ENCODE measurements at regions not wholly inside any gene's neighbourhood (a gene's known extent, or its start where the extent isn't known, plus 50 kb on each side); places are given as distances from the start of the nearest gene placed in this dataset.

DNA sequence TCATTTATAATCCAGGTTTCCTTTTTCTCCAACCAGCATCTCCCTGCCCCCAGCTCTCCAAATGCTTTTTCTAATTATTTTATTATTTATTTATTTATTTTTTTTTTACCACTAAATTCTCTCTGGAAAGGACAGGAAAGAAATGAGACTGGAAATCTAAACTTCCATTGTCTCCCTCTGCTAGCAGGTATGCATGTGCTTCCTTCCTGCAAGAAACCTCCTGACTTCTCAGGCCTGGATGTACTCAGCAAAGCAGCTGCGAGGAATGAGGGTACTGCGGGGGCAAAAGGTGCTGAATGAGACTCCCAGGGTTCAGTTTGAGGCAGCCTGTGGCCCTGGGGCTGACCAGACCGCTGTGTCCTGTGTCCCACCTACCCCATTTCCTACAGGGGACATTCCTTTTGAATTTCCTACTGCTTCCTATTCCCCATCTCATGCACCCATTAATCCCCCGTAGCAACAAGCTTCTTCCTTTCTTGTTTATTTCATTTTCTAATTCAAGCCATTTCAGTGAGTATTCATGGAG lies 324.6 kb upstream of the IGFBP3 start:
- no peak for TF ChIP-seq SP1 (CRISPR knock-in tag; conservative IDR thresholded peaks at IDR 0.05)
- TF ChIP-seq, protein P1, sequence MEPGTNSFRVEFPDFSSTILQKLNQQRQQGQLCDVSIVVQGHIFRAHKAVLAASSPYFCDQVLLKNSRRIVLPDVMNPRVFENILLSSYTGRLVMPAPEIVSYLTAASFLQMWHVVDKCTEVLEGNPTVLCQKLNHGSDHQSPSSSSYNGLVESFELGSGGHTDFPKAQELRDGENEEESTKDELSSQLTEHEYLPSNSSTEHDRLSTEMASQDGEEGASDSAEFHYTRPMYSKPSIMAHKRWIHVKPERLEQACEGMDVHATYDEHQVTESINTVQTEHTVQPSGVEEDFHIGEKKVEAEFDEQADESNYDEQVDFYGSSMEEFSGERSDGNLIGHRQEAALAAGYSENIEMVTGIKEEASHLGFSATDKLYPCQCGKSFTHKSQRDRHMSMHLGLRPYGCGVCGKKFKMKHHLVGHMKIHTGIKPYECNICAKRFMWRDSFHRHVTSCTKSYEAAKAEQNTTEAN (CRISPR knock-in tag; IDR thresholded peaks at IDR 0.05) = no peak
- TF ChIP-seq, protein P2, sequence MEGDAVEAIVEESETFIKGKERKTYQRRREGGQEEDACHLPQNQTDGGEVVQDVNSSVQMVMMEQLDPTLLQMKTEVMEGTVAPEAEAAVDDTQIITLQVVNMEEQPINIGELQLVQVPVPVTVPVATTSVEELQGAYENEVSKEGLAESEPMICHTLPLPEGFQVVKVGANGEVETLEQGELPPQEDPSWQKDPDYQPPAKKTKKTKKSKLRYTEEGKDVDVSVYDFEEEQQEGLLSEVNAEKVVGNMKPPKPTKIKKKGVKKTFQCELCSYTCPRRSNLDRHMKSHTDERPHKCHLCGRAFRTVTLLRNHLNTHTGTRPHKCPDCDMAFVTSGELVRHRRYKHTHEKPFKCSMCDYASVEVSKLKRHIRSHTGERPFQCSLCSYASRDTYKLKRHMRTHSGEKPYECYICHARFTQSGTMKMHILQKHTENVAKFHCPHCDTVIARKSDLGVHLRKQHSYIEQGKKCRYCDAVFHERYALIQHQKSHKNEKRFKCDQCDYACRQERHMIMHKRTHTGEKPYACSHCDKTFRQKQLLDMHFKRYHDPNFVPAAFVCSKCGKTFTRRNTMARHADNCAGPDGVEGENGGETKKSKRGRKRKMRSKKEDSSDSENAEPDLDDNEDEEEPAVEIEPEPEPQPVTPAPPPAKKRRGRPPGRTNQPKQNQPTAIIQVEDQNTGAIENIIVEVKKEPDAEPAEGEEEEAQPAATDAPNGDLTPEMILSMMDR (IDR thresholded peaks at IDR 0.05) = no peak
- TF ChIP-seq, protein P3, sequence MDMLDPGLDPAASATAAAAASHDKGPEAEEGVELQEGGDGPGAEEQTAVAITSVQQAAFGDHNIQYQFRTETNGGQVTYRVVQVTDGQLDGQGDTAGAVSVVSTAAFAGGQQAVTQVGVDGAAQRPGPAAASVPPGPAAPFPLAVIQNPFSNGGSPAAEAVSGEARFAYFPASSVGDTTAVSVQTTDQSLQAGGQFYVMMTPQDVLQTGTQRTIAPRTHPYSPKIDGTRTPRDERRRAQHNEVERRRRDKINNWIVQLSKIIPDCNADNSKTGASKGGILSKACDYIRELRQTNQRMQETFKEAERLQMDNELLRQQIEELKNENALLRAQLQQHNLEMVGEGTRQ (CRISPR knock-in tag; IDR thresholded peaks at IDR 0.05) = no peak
- TF ChIP-seq, protein P4, sequence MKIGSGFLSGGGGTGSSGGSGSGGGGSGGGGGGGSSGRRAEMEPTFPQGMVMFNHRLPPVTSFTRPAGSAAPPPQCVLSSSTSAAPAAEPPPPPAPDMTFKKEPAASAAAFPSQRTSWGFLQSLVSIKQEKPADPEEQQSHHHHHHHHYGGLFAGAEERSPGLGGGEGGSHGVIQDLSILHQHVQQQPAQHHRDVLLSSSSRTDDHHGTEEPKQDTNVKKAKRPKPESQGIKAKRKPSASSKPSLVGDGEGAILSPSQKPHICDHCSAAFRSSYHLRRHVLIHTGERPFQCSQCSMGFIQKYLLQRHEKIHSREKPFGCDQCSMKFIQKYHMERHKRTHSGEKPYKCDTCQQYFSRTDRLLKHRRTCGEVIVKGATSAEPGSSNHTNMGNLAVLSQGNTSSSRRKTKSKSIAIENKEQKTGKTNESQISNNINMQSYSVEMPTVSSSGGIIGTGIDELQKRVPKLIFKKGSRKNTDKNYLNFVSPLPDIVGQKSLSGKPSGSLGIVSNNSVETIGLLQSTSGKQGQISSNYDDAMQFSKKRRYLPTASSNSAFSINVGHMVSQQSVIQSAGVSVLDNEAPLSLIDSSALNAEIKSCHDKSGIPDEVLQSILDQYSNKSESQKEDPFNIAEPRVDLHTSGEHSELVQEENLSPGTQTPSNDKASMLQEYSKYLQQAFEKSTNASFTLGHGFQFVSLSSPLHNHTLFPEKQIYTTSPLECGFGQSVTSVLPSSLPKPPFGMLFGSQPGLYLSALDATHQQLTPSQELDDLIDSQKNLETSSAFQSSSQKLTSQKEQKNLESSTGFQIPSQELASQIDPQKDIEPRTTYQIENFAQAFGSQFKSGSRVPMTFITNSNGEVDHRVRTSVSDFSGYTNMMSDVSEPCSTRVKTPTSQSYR (CRISPR knock-in tag; IDR thresholded peaks at IDR 0.05) = no peak
- no peak for TF ChIP-seq MXD4 (CRISPR knock-in tag; IDR thresholded peaks at IDR 0.05; ENCODE audit: borderline replicate concordance)
- TF ChIP-seq CBFB (CRISPR knock-in tag; IDR thresholded peaks at IDR 0.05; ENCODE audit: low read depth) = no peak
- TF ChIP-seq, protein P5, sequence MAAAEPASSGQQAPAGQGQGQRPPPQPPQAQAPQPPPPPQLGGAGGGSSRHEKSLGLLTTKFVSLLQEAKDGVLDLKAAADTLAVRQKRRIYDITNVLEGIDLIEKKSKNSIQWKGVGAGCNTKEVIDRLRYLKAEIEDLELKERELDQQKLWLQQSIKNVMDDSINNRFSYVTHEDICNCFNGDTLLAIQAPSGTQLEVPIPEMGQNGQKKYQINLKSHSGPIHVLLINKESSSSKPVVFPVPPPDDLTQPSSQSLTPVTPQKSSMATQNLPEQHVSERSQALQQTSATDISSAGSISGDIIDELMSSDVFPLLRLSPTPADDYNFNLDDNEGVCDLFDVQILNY (CRISPR knock-in tag; IDR thresholded peaks at IDR 0.05) = no peak
- no peak for TF ChIP-seq FOXP1 (CRISPR knock-in tag; IDR thresholded peaks at IDR 0.05; ENCODE audit: borderline replicate concordance)
- TF ChIP-seq, protein P6, sequence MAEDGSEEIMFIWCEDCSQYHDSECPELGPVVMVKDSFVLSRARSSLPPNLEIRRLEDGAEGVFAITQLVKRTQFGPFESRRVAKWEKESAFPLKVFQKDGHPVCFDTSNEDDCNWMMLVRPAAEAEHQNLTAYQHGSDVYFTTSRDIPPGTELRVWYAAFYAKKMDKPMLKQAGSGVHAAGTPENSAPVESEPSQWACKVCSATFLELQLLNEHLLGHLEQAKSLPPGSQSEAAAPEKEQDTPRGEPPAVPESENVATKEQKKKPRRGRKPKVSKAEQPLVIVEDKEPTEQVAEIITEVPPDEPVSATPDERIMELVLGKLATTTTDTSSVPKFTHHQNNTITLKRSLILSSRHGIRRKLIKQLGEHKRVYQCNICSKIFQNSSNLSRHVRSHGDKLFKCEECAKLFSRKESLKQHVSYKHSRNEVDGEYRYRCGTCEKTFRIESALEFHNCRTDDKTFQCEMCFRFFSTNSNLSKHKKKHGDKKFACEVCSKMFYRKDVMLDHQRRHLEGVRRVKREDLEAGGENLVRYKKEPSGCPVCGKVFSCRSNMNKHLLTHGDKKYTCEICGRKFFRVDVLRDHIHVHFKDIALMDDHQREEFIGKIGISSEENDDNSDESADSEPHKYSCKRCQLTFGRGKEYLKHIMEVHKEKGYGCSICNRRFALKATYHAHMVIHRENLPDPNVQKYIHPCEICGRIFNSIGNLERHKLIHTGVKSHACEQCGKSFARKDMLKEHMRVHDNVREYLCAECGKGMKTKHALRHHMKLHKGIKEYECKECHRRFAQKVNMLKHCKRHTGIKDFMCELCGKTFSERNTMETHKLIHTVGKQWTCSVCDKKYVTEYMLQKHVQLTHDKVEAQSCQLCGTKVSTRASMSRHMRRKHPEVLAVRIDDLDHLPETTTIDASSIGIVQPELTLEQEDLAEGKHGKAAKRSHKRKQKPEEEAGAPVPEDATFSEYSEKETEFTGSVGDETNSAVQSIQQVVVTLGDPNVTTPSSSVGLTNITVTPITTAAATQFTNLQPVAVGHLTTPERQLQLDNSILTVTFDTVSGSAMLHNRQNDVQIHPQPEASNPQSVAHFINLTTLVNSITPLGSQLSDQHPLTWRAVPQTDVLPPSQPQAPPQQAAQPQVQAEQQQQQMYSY (CRISPR knock-in tag; IDR thresholded peaks at IDR 0.05) = no peak
- TF ChIP-seq, protein P7, sequence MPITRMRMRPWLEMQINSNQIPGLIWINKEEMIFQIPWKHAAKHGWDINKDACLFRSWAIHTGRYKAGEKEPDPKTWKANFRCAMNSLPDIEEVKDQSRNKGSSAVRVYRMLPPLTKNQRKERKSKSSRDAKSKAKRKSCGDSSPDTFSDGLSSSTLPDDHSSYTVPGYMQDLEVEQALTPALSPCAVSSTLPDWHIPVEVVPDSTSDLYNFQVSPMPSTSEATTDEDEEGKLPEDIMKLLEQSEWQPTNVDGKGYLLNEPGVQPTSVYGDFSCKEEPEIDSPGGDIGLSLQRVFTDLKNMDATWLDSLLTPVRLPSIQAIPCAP (CRISPR knock-in tag; IDR thresholded peaks at IDR 0.05) = no peak
